Heart left ventricle (tissue), 13 donors: ENCODE measurements at regions not wholly inside any gene's neighbourhood (a gene's known extent, or its start where the extent isn't known, plus 50 kb on each side); places are given as distances from the start of the nearest gene placed in this dataset.

Experiments
- CTCF ChIP-seq, 12 donors: fragments of 200-600 bp; sonication (generic) in 4 of 12; IDR thresholded peaks; one replicate each; pipeline versions ENCODE4 v1.5.0 to v1.8.0; 2018 to 2022; ENCODE audit warnings: antibody characterized with exemption in 12 of 12, mild to moderate bottlenecking in 5 of 12
- POLR2A ChIP-seq, 2 donors: fragments of 450-650 bp; IDR thresholded peaks; one replicate each; pipeline ENCODE4 v1.6.1; 2017; ENCODE audit warnings: antibody characterized with exemption in 2 of 2, mild to moderate bottlenecking in 2 of 2, moderate library complexity in 2 of 2
- donor health status: ischemic (EF 13 %, LVEDD 7.1; RV severe dilation, severe dysfunction).
- donor health status: DM: no; HTN: yes; CAD: no.
- donor health status: DM: no; HTN: no; CAD: no.
- donor health status: ischemic (EF 25% LVEDD 6.9; RV normal size, moderate dysfunction).
- donor health status: ischemic (EF 25% LVEDD 5.7; RV mildly dilated, moderate dysfunction).
- donor health status: ischemic (EF 35%, LVEDD 5.7; RV mildly dilated, moderate dysfunction).
- donor health status: nonischemic (EF 11% LVEDD 7.7; RV severe dilation, severe dysfunction).
- donor health status: DM: yes; HTN: yes; CAD: no.
- donor health status: PGD.
- donor health status: ischemic (EF 29% LVEDD 5.4; RV normal size, mild dysfunction).
- donor health status: nonischemic (EF 23%, LVEDD 6.1; RV moderate dilation, normal function).

- no peak for TF ChIP-seq CTCF (IDR thresholded peaks at IDR 0.05)
- TF ChIP-seq POLR2A (IDR thresholded peaks at IDR 0.05): no peak
Observed at GRCh38 chr12:73659802-73660201, 877.8 kb upstream of the ATXN7L3B start.
